ENCODE measurements at regions not wholly inside any gene's neighbourhood (a gene's known extent, or its start where the extent isn't known, plus 50 kb on each side); places are given as distances from the start of the nearest gene placed in this dataset.

DNA sequence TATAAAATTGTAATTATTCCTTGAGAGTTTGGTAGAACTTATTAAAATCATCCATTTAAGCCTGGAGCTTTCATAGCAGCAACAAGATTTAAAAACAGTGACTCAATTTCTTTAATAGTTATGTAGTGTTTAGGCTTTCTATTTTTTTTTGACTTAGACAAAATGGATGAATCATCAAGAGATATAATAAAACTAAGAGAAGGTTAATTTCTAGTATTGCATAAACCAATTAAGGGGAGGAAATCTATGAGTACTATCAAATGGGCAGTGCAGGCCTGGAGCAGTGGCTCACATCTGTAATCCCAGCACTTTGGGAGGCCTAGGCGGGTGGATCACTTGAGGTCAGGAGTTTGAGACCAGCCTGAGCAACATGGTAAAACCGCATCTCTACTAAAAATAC lies 416.3 kb upstream of the USP24 start (continued):
- TF ChIP-seq CHD7 (IDR thresholded peaks at IDR 0.05; ENCODE audit: insufficient replicate concordance, low read length) (no peak), SUZ12 (IDR thresholded peaks at IDR 0.05; ENCODE audit: low read length) (no peak), CBX8 (IDR thresholded peaks at IDR 0.05; ENCODE audit: borderline replicate concordance, low read depth, low read length) (no peak), SIX5 (IDR thresholded peaks at IDR 0.05; ENCODE audit: low read depth, low read length) (no peak), RXRA (IDR thresholded peaks at IDR 0.05; ENCODE audit: insufficient read depth, low read depth, low read length) (no peak), PHF8 (conservative IDR thresholded peaks at IDR 0.05; ENCODE audit: low read depth, low read length) (no peak), EP300 (IDR thresholded peaks at IDR 0.05; ENCODE audit: borderline replicate concordance in 1 of 2, low read depth in 2 of 2, low read length in 2 of 2) (no peak), SP1 (IDR thresholded peaks at IDR 0.05; ENCODE audit: low read depth, low read length) (no peak)
